ENCODE measurements at regions not wholly inside any gene's neighbourhood (a gene's known extent, or its start where the extent isn't known, plus 50 kb on each side); places are given as distances from the start of the nearest gene placed in this dataset.

DNA sequence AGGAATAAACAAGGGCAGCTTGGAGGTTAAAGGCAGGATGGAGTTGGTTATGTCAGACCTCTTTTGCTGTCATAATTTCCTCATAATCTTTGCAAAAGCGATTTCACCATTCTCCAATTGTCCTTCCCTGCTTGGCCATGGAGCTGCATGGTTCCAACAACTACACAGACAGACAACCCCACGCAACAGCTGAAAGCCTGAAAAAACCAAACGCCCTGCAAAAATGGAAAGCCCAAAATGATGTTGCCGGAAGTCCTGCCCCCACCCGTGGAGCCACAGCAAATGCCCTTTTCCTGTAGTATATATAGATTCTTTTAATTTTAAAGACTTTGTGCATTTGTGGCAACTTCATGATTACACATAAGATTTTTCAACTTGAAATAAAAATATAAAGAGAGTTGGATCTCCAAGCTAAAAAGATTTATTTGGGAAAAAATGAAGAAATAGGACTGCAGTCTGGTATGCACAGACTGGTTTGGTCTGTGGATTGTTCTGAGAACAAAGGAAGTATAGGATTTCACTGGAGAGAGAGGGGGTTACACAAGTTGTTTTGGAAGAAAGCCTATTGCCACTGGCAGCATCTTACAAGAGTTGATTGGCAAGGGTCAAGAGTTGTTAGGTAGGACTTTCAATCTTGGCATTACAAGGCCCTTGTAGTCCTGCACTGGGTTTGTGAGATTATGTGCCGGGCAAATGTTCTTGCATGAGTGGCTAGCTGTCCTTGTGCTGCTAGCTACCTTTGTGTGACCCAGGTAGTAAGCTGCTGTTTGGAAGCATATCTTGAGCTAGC is 190.0 kb downstream of the C6orf118 start:
- 42% methylated on average over 6 of the region's 6 CpGs for WGBS
- H3K36me3 ChIP-seq = no peaks in the 10 kb centered on the region
- intact Hi-C loops (cut with DNase I) = no loop called here
- no peaks in the 10 kb centered on the region for H3K9me3 ChIP-seq
- TF ChIP-seq CTCF (IDR thresholded peaks at IDR 0.05) (no peak), POLR2A (IDR thresholded peaks at IDR 0.05) (no peak), POLR2AphosphoS5 (IDR thresholded peaks at IDR 0.05) (no peak)
- H3K27me3 ChIP-seq (replicated peaks; ENCODE audit: insufficient read depth) = no peaks in the 10 kb centered on the region
- H3K27ac ChIP-seq = no peak overlapping the region
- H3K4me3 ChIP-seq = no peak overlapping the region
- DNase-seq (ENCODE audit: low spot score) = no peak
- H3K4me1 ChIP-seq (replicated peaks) = no peaks in the 10 kb centered on the region

- TF ChIP-seq POLR2A (IDR thresholded peaks at IDR 0.05) = no peak
- no peak for TF ChIP-seq POLR2AphosphoS5 (IDR thresholded peaks at IDR 0.05)
- no peak for TF ChIP-seq CTCF (IDR thresholded peaks at IDR 0.05)
- Histone ChIP-seq H3K4me1 (replicated peaks) (no peaks in the 10 kb centered on the region), H3K36me3 (no peaks in the 10 kb centered on the region), H3K27me3 (replicated peaks; ENCODE audit: insufficient read depth) (no peaks in the 10 kb centered on the region), H3K4me3 (no peak overlapping the region), H3K27ac (no peak overlapping the region), H3K9me3 (no peaks in the 10 kb centered on the region)
- intact Hi-C loops (cut with DNase I) = no loop called here
- WGBS = 56% methylated on average over 5 of the region's 5 CpGs
- DNase-seq (ENCODE audit: low spot score) = no peak
Observed at GRCh38 chr6:165118736-165119135, 190.7 kb downstream of the C6orf118 start.

- no peak overlapping the region for H3K4me3 ChIP-seq
- intact Hi-C loops (cut with DNase I) = no loop called here
- no peaks in the 10 kb centered on the region for H3K27me3 ChIP-seq (replicated peaks; ENCODE audit: insufficient read depth)
- no peaks in the 10 kb centered on the region for H3K9me3 ChIP-seq
- TF ChIP-seq POLR2A (IDR thresholded peaks at IDR 0.05) = no peak
- TF ChIP-seq POLR2AphosphoS5 (IDR thresholded peaks at IDR 0.05) = no peak
- no peak for TF ChIP-seq CTCF (IDR thresholded peaks at IDR 0.05)
- H3K4me1 ChIP-seq (replicated peaks) = no peaks in the 10 kb centered on the region
- H3K27ac ChIP-seq = no peak overlapping the region
- WGBS = 96% methylated on average over 3 of the region's 3 CpGs
- H3K36me3 ChIP-seq = no peaks in the 10 kb centered on the region
- DNase-seq (ENCODE audit: low spot score) = no peak
Observed at GRCh38 chr6:165117806-165118205, 191.6 kb downstream of the C6orf118 start.

GRCh38 chr6:165117121-165117520 is 192.3 kb downstream of the C6orf118 start:
- Histone ChIP-seq H3K4me1 (replicated peaks) (no peaks in the 10 kb centered on the region), H3K27me3 (replicated peaks; ENCODE audit: insufficient read depth) (no peaks in the 10 kb centered on the region), H3K9me3 (no peaks in the 10 kb centered on the region), H3K4me3 (no peak overlapping the region), H3K36me3 (no peaks in the 10 kb centered on the region), H3K27ac (no peak overlapping the region)
- no peak for DNase-seq (ENCODE audit: low spot score)
- 93% methylated on average over 2 of the region's 2 CpGs for WGBS
- no peak for TF ChIP-seq POLR2A (IDR thresholded peaks at IDR 0.05)
- TF ChIP-seq CTCF (IDR thresholded peaks at IDR 0.05) = no peak
- no peak for TF ChIP-seq POLR2AphosphoS5 (IDR thresholded peaks at IDR 0.05)
- intact Hi-C loops (cut with DNase I) = no loop called here

- Histone ChIP-seq H3K9me3 (no peaks in the 10 kb centered on the region), H3K4me3 (no peak overlapping the region), H3K4me1 (replicated peaks) (no peaks in the 10 kb centered on the region), H3K27ac (no peak overlapping the region), H3K36me3 (no peaks in the 10 kb centered on the region), H3K27me3 (replicated peaks; ENCODE audit: insufficient read depth) (no peaks in the 10 kb centered on the region)
- 87% methylated on average over 1 of the region's 1 CpG for WGBS
- TF ChIP-seq POLR2A (IDR thresholded peaks at IDR 0.05) (no peak), CTCF (IDR thresholded peaks at IDR 0.05) (no peak), POLR2AphosphoS5 (IDR thresholded peaks at IDR 0.05) (no peak)
- no peak for DNase-seq (ENCODE audit: low spot score)
- intact Hi-C loops (cut with DNase I) = no loop called here
Observed at GRCh38 chr6:165110860-165111259, 198.5 kb downstream of the C6orf118 start.
